DMS79 treated with DMSO at 0.1 percent for 48 hours (cell line): ENCODE measurements at regions not wholly inside any gene's neighbourhood (a gene's known extent, or its start where the extent isn't known, plus 50 kb on each side); places are given as distances from the start of the nearest gene placed in this dataset.
"Not testable (repeated sequence)": the region's sequence is repeated elsewhere in the genome, so short reads cannot be mapped to it uniquely, and the experiment has no call there.

Experiments
- DNase-seq: peaks from one replicate; lab custom pipeline; 2025; lab: John Stamatoyannopoulos, UW

DNA sequence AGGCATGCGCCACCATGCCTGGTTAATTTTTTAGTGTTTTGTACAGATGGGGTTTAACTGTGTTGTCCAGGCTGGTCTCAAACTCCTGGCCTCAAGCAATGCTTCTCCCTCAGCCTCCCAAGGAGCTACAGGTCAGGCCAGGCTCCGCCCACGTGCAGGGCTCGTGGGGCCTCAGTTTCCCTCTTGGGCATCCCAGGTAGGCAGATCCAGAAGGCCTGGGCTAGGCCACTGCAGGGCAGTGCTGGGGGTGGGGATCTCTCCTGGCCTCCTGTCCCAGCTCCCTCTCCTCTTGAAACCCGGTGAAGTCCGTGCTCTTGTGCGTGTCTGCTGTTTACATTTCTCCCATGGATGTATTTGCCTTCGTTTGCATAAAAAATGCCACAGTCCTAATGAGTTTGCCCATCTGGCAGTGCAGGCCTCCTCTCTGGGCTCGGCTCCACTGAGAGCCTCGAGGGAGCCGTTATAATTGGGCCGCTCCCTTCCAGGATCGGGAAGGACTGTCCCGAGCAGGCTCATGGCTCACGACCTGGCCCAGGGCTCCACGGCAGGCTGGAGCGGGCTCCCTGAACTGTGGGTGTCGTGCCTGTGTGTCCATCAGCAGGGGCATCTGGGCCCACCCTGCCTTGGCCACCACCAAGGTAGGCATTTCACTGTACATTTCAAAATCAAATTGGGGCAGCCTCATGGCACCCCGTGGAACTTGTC, 52.6 kb upstream of the RUFY1 start:
- no peak for DNase-seq

DNA sequence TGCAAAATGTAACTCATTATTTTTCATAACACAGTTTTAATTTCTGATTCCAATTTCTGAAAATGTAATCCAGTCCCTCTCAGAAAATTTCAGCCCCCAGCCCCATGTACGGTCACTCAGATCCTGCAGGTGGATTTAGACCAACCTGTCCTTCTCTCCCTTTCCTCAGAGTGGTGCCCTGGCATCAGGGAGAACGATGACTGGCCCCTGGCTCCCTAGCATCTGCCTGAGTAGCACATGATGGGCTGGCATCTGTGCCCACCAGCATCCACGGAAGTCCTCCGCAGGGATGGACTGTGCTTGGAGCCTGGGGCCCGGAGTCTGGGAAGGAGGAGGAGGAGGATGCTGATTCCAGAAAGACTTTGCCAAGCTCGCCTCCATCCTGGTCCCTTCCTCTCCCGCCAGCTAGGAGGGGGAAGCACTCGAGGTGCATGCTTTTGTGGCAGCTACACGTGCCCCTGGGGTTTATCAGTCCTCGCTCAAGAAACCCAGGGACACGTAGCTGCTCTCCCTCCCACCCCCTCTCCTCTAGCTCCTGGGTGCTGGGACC, 54.4 kb upstream of the RUFY1 start:
- no peak for DNase-seq

DNA sequence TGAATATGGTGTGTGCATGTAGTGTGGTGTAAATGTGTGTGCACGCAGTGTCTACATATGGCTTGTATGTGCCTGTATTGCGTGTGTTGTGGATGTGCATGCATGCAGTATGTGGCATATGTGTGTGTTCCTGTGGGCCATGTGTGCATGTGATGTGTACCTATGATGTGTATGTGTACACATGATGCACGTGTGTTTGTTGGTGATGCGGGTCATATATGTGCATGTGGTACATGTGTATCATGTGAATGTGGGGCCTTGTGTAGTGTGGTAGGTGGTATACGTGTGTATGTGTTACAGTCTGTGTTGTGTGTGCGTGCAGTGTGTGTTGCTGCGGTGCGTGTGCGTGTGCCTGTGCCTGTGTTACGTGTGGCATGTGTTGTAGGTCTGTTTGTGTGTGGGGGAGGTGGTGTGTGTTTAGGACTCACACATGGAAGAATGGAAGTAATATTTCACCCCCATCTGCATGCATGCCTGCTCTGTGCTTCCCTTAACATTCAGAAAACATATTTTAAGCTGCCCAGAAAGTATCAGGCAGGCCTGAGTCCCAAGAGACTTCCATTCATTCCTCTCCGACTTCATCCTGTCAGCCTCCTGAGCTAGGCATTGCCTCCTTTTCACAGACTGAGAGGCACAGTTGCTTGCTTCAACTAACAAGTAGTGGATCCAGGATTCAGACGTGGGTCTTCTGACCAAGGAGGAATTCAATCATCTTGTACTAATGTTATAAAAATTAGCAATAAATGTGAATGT, 55.4 kb upstream of the RUFY1 start:
- DNase-seq: no peak

DNA sequence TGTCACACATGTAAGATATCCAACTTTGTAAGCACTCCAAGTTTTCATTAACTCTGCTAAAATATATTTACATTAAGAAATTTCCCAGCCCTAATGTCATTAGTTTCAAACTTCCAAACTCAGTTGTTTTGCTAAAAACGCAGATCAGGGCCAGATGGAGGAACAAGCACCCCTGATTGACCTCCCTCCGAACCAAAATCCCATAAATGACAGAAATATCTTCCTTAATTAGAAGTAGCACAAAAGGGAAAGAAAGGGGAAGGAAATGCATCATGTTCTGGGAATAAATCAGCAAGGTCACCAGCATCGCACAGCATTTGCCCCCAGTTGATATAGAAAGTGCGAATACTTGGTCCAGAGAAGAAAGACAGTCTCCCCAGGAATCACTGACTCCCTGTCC, 61.4 kb upstream of the RUFY1 start:
- no peak for DNase-seq

DNA sequence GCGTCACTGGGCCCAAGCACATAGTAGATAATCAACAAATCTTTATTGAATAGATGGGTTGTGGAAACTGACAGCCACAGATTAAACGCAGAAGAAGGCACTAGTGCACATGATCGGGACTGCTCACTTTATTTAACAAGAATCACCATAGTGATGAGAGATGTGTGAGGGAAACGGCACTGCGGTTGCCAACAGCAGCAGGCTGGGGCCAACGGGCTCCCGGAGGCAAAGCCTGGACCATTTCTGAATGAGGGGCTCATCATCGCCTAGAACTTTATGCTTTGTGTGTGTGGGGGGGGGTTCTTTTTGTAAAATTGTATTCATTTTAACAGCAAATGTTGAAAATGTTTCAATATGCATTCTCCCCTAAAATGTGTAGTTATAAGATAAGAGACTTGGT, 61.9 kb upstream of the RUFY1 start:
- no peak for DNase-seq

DNA sequence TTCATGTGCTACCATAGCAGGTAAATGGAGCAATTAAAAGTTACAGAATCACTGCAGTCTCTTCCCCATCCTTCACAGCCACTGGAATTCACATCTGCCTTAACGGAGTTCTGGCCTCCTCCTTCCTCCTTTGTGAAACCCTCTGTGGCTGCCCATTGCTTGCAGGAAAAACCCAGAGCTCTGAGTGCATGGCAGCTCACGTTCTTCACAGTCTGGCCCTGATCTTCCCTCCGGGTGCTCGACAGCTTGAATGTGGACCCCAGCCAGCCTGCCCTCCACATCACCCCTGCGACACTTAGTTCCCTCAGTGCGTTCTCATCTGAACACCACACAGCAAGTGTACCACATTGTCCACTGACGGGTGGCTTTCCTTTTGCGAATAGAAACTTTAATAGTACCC, 63.2 kb upstream of the RUFY1 start:
- no peak for DNase-seq

DNA sequence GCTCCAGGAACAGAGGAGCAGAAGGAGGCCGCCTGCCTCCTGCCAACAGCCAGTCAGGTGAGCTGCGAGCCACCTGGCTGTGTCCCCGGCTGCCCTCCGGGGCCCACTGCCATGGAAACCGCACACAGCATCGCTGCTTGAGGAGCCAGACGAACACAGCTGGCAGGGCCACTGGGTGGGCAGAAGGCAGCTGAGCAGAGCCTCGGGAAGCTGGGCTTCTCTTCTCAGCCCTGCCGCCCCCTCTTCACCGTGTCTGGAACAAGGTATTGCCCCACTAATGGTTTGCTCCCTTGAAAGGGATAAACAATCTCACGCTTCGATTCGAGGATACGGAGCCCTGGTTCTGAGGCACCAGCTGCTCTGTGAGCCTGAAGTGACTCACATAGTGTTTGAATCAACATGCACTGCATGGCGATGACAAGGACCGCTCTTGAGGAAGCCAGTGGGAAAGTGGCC, 63.7 kb upstream of the RUFY1 start:
- peak; percentile 76 for DNase-seq

DNA sequence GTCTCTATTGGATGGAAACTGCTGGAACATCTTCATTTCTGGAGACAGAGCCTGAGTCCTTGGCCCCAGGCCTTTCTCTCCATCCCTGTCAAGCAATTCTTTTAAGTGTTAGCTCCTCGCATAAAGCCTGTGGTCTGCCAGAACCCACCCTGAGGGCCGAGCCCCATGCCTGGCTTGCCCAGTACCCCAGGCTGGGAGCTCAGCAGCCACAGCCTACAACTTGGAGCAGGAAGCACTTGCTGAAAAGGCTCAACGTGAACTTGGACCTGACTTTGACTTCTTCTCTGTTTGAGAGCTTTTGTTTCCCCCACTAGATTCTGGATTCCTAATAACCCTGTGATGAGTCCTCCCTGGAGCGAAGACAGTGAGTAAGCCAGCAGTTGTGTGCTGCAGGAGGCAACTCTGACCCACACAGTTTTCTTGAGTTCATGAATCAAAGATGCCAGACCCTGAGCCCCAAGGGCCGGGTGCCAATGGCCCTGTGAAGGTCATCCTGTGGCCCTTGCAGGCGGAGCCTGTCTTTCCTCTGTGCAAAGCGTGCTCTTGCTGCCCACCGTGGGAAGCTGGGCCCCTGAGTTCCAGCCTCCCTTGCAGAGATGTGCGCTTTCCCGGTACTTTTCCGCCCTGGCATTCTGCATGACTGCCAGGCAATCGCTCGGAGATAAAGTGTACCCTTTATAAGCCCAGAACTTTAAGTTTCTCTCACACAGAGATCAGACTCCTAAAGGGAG, 64.3 kb upstream of the RUFY1 start:
- no peak for DNase-seq

DNA sequence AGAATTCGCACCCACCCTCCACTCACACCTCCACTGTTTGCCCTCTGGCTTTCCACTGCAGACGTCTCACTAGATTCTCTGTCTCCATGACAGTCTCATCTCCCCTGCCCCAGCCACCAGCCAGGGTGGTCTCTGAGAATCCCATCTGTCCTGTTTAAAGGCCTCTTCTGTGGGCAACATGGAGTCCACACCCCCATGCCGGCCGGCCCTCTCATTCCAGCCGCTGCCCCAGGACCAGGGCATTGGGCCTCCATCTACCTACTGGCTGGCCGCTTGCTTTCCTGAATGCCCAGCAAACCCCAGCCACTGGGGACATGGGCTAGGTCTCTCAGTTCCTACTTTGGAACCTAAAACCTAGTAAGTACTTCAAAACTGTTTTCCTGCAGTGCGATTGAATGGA, 65.6 kb upstream of the RUFY1 start:
- no peak for DNase-seq

DNA sequence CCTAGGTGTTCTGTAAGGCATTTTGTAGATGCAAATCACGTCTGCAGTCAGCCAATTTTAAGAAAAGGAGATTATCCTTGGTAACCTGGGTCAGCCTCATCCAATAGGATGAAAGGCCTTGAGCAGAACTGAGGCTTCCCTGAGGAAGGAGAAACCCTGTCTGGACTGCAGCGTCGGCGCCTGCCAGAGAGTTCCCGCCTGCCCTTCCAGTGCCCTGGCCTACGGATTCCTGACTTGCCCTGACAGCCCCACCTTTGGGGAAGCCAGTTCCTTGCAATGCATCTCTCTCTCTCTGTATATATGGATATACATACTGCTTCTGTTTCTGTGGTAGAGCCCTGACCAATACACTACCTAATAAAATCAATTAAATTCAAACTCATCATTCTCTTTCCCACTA, 66.2 kb upstream of the RUFY1 start:
- no peak for DNase-seq

DNA sequence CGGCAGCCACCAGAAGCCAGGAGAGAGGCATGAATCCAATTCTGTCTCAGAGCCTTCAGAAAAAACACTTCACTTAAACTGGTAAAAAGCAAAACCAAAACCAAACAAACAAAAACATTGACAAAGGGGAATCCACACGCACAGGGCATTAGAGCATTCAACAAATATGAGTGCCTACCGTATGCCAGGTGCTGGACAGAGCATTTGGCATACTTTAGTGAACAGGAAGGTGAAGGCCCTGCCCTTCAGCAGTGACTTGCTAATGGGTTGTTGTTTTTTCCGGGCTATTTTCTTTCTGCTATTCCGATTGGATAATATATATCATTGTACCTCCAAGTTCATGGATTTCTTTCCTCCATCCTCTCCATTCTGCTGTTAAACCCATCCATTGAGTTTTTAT, 71.7 kb upstream of the RUFY1 start:
- DNase-seq: peak; percentile 64

DNA sequence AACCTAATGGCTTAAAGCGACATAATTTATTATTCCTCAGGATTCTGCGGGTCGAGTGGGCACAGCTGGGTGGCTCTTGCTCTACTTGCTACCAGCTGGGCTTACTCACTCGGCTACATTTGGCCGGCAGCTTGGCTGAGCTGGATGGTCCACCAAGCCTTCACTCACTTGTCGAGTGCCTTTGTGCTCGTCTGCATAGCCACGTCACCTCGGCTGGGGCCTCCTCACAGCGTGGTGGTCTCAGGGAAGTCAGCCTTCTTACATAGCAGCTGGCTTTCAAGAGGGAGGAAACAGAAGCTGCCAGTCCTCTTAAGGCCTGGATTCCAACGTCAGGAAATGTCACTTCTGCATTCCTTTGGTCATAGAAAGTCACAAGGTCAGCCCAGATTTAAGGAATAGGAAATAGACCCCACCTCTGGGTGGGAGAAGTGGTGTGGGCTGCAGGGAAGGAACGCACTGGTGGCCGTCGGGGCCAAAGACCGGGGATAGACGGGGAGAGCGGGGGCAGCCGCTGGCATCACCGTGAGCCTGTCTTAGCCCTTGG, 75.1 kb upstream of the RUFY1 start:
- DNase-seq: peak; percentile 81

DNA sequence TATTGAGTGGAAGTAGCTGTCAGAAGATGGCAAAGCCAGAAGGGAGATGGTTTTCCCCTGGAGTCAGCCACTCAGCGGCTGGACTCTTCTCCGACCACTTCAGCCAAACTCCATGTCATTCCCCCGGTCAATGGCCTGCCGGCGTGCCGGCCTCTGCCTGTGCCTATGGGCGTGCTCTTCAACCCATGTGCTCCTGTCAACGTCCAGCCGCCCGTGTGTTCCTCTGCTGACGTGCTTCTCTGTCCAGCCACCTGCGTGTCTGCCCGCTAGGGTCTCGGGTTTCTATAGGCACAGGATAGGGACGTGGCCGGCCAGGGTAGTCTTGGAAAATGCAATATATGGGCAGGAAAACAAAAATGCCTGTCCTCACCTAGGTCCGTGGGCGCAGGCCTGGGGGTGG, 77.7 kb upstream of the RUFY1 start:
- DNase-seq: no peak

DNA sequence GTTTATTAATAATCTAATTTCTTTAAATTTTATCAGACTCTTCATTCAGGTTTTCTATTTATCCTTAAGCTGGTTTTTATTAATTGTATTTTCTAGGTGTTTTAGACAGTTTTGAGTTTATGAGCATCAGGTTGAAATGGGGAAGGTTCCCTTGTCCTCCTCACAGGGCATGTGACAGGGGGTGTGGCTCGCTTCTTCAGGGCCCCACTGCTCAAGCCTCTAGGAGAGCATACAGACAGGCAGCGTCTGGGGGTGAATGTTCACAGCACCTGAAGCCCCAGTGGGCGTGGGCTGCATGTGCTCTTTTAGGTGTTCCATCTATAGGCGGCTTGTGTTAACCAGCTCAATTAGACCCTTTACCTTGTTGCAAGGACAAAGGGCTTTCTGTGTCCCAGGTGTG, 78.2 kb upstream of the RUFY1 start:
- no peak for DNase-seq

DNA sequence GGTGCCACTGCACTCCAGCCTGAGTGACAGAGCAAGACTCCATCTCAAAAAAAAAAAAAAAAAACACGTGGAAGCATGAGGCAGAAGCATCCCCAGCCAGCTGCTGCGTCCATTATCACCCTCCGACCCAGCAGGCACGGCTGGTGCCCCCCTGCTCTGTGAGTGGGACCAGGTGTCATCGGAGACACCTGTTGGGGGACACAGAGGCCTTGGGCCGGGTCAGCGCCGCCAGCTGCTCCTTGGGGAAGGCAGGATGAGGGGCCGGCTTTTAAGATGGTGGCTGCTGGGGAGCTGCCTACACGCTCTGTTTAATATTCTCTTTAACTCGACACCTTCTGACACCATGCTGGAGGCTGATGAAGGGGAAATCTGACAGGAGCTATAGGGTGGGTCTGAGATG, 80.2 kb upstream of the RUFY1 start:
- DNase-seq: no peak

DNA sequence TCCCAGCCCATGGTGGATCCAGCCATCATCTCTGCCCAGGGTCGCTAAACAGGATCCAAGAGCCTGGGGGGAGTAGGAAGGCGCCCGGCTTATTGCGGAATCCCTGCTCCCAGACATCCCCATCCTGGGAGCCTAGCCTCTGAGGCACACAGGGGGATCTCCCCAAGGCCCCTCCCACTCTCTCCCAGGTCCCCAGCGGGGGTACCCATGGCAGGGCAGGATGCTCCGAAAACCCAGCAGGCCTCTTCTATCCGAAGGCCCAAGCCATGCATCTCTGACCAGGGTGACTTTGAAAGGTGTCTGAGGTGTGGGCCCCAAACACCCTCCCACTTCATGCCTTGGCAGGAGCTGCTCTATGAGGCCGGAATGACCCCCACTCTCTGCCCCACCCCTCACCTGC, 81.7 kb upstream of the RUFY1 start:
- no peak for DNase-seq

DNA sequence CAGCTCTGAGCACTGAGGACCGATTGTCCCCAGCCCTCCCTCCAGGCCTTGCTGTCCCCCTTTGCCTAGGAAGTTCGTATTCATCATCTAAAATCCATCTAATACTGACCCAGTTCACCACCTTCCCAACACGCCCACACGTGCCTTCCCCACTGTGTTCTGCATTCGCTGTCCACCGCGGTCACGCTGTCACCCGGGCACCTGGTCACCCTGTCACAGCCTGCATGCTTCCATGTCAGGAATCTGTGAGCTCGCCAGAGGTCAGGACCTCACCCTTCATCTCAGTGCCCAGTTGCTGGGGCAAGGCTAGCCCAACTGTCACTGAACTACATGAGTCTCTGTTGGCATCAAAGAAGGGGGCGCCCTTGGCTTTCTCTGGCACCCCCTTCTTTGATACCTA, 82.9 kb upstream of the RUFY1 start:
- no peak for DNase-seq

DNA sequence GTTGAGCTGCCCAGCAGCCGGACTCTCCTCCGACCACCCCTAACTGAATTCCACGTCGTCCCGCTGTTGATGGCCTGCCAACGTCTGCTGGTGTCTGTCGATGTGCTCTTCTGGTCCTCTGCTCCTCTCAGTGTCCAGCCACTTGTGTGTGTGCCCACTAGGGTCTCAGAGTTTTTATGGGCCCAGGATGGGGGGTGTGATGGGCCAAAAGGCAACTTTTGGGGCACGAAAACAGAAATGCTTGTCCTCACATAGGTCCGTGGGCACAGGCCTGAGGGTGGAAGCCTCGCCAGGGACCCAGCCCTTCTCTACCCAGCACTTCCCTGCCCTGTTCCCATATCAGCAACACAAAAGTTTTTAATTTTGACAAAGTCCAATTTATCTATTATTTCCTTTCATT, 85.7 kb upstream of the RUFY1 start:
- DNase-seq: no peak

DNA sequence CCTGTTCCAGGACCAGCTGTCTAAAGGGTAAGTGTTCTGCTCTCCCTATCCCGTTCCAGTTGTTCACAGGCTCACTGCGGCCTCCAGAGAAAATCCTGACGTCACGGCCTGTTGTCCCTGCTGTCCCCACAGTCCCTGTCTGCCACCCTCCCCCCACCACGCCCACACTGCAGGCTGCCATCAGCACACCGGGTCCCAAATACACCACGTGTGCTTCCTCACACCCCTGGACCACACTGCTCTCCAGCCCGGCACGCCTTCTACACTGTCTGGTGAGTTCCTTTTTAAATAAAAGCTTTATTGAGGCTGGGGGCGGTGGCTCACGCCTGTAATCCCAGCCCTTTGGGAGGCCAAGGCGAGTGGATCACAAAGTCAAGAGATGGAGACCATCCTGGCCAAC, 88.3 kb upstream of the RUFY1 start:
- no peak for DNase-seq

DNA sequence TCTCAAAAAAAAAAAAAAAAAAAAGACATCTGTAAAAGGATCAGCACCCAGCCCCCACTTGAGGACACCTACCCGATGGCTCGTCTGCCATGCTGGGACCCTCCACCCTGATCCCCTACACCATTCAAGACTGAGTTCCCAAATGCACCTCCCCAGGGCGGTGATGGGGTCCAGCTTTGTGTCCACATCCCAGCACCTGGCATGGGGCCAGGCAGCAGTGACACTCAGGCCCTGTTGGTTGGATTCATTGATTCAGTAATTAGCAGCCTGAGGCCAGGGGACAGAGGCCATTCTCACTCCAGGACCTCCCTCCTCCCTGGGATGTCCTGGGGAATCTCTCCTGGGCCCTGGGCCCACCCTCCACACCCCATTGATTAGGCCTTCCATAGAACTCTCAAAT, 88.8 kb upstream of the RUFY1 start:
- DNase-seq: no peak

DNA sequence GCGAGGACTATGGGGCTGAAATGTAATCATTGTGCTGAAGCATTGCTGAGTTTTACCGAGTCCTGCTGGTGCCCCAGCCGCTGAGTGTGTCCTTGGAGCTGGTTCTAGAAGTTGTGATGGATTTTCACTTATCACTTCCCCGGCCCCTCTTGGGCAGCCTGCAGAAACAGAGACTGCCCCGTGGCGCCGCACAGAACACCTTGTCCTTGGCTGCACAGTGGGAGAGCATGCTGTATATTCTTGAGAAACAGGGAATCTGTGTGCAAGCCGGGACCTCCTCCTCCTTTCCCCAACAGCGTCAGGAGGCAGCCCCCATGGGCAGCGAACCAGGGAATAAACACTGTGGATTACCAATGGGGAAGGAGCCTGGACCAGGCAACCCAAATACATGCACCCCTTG, 90.6 kb upstream of the RUFY1 start:
- no peak for DNase-seq

DNA sequence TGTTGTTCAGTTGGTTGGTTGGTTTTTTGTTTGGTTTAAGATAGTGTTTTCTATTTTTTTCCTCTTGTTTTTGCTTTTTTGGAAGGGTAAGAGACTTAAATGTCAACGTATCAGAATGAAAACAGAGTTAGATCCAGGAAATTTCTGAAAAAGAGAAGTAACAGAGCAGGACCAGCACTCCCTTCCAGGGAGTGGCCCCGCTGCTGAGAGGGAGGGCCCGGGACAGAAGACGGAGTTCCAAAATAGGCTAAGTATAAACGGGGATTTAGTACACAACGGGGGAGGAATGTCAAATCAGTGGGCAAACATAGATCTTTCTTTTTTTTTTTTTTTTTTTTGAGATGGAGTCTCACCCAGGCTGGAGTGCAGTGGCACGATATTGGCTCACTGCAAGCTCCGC, 92.7 kb upstream of the RUFY1 start:
- no peak for DNase-seq

DNA sequence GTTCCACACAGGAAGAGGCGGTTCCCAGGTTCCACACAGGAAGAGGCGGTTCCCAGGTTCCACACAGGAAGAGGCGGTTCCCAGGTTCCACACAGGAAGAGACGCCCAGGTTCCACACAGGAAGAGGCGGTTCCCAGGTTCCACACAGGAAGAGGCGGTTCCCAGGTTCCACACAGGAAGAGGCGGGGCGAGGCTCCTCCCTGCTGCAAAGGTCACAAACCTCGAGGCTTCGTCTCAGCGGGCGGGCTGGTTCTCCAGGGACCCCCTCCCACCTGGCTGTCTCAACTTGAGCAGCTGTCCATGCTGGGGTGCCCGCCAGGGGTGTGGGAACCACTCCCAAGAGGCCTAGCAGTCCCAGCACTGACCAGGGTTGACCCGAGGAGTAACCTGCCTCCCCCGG, 94.3 kb upstream of the RUFY1 start:
- not testable (repeated sequence) for DNase-seq
